NT2/D1 (cell line): ENCODE measurements at regions not wholly inside any gene's neighbourhood (a gene's known extent, or its start where the extent isn't known, plus 50 kb on each side); places are given as distances from the start of the nearest gene placed in this dataset.

Experiments used
- SUZ12 ChIP-seq: IDR thresholded peaks from 2 replicates; pipeline ENCODE4 v1.6.1; 2011; ENCODE audit not compliant: insufficient read length, insufficient read depth; ENCODE audit errors: extremely low read depth
- YY1 ChIP-seq: IDR thresholded peaks from 2 replicates; pipeline ENCODE4 v1.6.1; 2011; ENCODE audit not compliant: insufficient read length, insufficient read depth
- ZNF274 ChIP-seq: IDR thresholded peaks from 2 replicates; pipeline ENCODE4 v1.6.1; 2011; ENCODE audit warnings: mild to moderate bottlenecking, low read depth, low read length

GRCh38 chr9:3650994-3651622 lies 125.3 kb upstream of the RFX3 start:
- no peak for TF ChIP-seq YY1
- TF ChIP-seq ZNF274: no peak
- no peak for TF ChIP-seq SUZ12
